Fibroblast of skin of abdomen (primary cell): ENCODE measurements at regions not wholly inside any gene's neighbourhood (a gene's known extent, or its start where the extent isn't known, plus 50 kb on each side); places are given as distances from the start of the nearest gene placed in this dataset.

Experiments used
- DNase-seq: peaks from one replicate; pipeline ENCODE4 v3.0.0-alpha.2; 2013

- peak; percentile 22 for DNase-seq
Measured at GRCh38 chr2:9137379-9138150, 69.0 kb upstream of the ASAP2 start.

GRCh38 chr2:9135822-9136558 is 70.6 kb upstream of the ASAP2 start:
- DNase-seq: peak; percentile 49

- DNase-seq: no peak
Measured at GRCh38 chr2:9127316-9127715, 79.3 kb upstream of the ASAP2 start.

- no peak for DNase-seq
Measured at GRCh38 chr2:9126540-9126939, 80.1 kb upstream of the ASAP2 start.

GRCh38 chr2:9124231-9124741 is 82.3 kb upstream of the ASAP2 start:
- DNase-seq: no peak

GRCh38 chr2:9123069-9123468 is 83.5 kb upstream of the ASAP2 start:
- no peak for DNase-seq

GRCh38 chr2:9122367-9122766 is 84.2 kb upstream of the ASAP2 start:
- no peak for DNase-seq

GRCh38 chr2:9118383-9118960 is 88.1 kb upstream of the ASAP2 start:
- no peak for DNase-seq

GRCh38 chr2:9115229-9115628 is 91.4 kb upstream of the ASAP2 start:
- DNase-seq: no peak

- DNase-seq: no peak
Measured at GRCh38 chr2:9114458-9114857, 92.2 kb upstream of the ASAP2 start.

- DNase-seq: no peak
Measured at GRCh38 chr2:9113916-9114315, 92.7 kb upstream of the ASAP2 start.

GRCh38 chr2:9113262-9113661 is 93.3 kb upstream of the ASAP2 start:
- no peak for DNase-seq

- peak; percentile 93 for DNase-seq
Measured at GRCh38 chr2:9112079-9112721, 94.4 kb upstream of the ASAP2 start.

GRCh38 chr2:9110893-9111569 is 95.6 kb upstream of the ASAP2 start:
- DNase-seq: no peak

- no peak for DNase-seq
Measured at GRCh38 chr2:9110346-9110884, 96.2 kb upstream of the ASAP2 start.

- DNase-seq: no peak
Measured at GRCh38 chr2:9109871-9110270, 96.7 kb upstream of the ASAP2 start.

- no peak for DNase-seq
Measured at GRCh38 chr2:9108210-9108967, 98.2 kb upstream of the ASAP2 start.

- DNase-seq: no peak
Measured at GRCh38 chr2:9107168-9108025, 99.2 kb upstream of the ASAP2 start.

GRCh38 chr2:9106338-9107167 is 100.1 kb upstream of the ASAP2 start:
- DNase-seq: no peak
